GM08714 (cell line): ENCODE measurements at regions not wholly inside any gene's neighbourhood (a gene's known extent, or its start where the extent isn't known, plus 50 kb on each side); places are given as distances from the start of the nearest gene placed in this dataset.

Experiments
- H3K4me3 ChIP-seq: fragments of 200-500 bp; sonication (Bioruptor generic); 2 replicates; pipeline ENCODE4 v1.5.1; 2014; ENCODE audit warnings: mild to moderate bottlenecking, low read length, inconsistent platforms
- ZNF274 ChIP-seq: IDR thresholded peaks from 2 replicates; pipeline ENCODE4 v1.6.1; 2012; ENCODE audit warnings: mild to moderate bottlenecking, low read depth, low read length

DNA sequence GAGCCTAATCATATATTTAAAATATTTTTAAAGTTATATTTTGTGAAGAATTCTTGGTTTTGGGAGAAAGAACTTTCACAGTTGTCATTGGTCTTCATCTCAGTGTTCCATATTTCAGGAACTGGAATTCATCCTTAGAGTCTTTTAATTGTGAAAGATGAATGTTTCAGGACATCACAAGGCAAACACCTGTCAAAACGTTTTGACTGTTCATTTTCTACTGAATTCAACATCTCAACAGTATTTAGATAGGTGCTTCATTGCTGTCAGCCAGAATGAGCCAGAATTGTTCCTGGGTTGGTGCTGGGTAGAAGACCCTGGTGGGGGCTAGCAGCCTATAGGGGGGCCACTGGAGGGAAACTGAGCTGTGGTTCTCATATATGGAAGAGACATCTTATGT is 255.1 kb upstream of the CXCR4 start:
- no peak overlapping the region for H3K4me3 ChIP-seq
- no peak for TF ChIP-seq ZNF274

DNA sequence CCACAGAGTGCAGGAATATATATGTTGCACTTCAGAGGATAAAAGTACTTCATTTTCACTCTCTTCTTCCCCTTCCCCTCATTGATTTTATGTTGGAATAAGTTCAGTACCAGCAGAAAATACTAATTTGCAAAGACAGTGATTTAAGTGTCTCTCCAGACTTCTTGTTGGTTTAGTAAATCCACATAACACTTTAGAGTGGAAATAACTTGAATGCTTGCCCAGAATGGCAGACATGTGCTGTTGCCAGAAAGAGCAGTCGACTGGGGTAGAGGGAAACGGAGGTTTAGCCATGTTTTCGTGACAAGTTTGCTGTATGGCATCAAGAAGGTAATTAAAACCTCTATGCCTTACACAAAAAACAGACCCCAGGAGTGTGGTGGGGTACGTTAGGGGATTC is 246.0 kb upstream of the CXCR4 start:
- no peak for TF ChIP-seq ZNF274

DNA sequence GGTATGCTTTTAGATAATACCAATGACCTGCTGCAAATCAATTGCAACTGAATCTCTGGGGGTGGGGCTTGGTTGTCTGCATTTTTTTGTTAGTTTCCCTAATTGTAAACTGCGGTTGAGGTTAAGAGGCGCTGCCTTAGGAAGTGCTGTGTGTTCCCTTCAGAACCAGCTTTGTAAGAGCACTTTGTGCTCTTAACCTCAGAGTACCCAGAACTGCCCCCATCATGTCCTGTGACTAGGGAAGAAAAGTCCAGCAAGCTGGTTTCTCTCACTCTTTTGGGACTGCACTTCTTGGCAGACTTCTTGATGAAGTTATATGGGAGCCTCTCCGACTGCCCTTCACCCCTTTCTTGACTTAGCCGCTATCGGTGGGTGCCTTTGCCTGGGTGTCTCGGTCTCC is 245.5 kb upstream of the CXCR4 start:
- H3K4me3 ChIP-seq, result no peak overlapping the region
- TF ChIP-seq ZNF274, result no peak

More for the DNA sequence above, 246.0 kb upstream of the CXCR4 start:
- H3K4me3 ChIP-seq, result no peak overlapping the region

DNA sequence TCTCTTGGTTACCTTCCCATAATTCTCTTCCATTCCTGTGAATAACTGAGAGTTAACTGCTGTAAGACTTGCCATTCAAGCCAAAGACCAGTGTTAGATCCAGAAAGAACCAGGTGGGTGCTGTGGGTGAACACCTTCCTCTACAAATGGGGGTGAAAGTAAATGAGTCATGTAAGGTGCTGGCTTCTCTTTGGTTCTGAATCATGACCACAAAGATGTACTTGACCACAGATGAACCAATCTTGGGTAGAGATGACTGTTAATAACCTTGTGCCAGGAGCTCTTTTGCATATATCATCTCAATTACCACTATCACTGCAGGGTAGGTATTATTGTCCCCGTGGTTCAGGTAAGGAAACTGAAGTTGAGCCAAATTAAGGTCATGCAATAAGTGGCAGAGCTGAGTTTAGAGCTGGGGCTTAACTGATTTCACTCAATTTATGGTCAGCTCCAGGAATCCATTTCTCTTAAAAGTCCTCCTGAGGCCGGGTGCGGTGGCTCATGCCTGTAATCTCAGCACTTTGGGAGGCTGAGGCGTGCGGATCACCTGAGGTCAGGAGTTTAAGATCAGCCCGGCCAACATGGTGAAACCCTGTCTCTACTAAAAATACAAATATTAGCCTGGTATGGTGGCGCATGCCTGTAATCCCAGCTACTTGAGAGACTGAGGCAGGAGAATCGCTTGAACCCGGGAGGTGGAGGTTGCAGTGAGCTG is 244.9 kb upstream of the CXCR4 start:
- no peak overlapping the region for H3K4me3 ChIP-seq

DNA sequence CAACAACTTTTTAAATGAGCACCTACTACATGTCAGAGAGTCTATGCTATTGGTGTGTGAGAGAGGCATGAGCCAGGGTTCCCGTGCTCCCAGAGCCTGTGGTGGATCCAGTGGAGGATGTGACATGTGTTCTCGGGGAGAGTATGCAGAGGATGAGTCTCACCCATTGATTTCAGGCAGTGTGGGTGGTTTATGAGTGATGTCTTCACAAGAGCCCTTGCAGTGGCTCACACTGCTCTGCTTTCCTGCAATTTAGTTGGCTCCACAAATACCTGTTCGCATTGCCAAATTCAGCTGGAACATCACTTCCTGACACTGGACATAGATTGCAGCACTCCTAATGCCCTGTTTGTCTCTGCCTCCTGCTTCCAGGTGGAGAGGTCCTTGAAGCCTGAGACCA is 243.6 kb upstream of the CXCR4 start:
- no peak for TF ChIP-seq ZNF274

More for the DNA sequence above, 244.9 kb upstream of the CXCR4 start:
- TF ChIP-seq ZNF274, result no peak

DNA sequence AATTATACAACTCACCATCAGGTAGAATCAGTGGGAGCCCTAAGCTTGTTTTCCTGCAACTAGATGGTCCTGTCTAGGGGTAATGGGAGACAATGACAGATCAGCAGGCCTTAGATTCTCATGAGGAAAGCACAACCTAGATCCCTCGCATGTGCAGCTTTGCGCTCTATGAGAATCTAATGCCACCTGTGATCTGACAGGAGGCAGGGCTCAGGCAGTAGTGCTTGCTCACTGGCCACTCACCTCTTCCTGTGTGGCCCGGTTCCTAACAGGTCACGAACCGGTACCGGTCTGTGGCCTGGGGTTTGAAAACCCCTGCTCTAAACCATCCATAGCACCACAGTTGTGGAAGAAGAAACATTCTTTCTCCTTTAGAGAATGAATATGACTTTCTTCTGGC is 242.8 kb upstream of the CXCR4 start:
- no peak overlapping the region for H3K4me3 ChIP-seq
- no peak for TF ChIP-seq ZNF274

More for the DNA sequence above, 243.6 kb upstream of the CXCR4 start:
- no peak overlapping the region for H3K4me3 ChIP-seq

DNA sequence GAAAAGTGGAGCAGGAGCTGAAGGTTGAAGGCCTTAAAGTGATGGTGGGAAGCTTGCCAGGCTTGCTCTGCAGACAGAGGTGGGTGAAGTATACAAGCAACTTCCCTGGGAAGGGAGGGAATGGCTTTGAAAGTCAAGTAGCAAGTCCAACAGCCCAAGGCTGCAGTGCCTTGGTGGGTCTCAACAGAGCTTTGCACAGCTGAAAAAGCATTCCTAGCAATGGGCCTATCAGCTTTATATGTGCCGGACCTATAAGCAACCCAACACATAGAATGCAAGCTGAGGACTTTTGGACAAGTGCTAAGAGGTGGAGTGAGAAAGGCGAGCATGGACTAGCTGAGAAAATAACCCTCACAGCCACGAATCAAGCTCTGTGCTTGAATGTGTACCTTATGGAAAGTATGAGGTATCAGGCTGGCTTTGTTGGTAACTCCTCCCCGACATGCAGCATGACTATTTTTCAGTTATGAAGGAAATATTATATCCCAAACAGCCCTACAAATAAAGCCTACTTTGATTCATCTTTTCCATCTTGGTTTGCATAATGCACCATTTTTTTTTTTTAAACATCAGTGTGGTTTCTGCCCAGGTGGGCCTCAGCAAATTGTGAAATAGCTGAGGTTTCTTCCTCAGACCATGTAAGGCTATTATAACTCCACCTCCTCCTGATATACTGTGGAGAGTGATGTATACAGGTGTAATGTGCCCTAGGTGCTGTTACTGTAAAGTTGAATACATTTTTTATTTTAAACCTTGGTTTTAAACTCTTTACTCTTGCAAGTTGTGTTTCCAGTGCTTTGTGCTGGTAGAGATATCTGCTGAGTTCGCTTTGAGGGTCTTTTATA is 241.4 kb upstream of the CXCR4 start:
- no peak overlapping the region for H3K4me3 ChIP-seq
- TF ChIP-seq ZNF274, result no peak

DNA sequence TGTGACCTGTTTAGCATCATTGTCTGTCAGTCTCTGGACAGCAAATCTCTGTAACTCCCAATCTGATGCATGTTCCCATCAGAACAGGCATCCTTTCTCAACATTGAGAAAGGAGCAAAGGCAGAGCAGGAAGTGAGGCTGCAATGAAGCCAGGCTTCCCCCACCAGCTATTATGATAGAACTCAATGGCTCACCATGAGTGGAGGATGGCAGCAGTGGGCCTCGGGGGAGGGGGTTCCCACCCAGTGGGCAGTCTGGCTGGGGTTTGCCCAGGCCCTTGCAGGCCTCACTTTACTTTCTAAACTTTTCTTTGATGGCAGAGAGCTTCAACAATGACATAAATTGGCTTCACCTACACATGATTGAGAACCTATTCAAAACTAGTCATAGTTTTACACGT is 240.6 kb upstream of the CXCR4 start:
- no peak overlapping the region for H3K4me3 ChIP-seq
- TF ChIP-seq ZNF274, result no peak

DNA sequence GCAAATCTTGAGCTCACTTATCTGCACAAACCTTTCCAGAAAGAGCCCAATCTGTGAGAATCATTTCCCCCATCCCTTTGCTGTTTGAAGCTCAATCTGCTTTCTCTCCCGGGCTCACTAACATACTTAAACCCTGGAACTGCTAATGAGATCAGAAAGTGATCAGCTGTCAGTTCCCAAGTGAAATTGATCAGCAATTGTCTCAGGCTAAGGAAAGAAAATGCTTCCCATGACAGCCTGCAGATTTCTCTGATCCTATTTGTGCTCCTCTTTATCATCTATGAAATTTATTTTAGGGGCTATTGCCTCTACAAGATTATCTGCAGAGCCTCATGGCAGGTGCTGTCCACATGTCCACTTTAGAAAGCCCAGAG is 239.0 kb upstream of the CXCR4 start:
- no peak overlapping the region for H3K4me3 ChIP-seq

DNA sequence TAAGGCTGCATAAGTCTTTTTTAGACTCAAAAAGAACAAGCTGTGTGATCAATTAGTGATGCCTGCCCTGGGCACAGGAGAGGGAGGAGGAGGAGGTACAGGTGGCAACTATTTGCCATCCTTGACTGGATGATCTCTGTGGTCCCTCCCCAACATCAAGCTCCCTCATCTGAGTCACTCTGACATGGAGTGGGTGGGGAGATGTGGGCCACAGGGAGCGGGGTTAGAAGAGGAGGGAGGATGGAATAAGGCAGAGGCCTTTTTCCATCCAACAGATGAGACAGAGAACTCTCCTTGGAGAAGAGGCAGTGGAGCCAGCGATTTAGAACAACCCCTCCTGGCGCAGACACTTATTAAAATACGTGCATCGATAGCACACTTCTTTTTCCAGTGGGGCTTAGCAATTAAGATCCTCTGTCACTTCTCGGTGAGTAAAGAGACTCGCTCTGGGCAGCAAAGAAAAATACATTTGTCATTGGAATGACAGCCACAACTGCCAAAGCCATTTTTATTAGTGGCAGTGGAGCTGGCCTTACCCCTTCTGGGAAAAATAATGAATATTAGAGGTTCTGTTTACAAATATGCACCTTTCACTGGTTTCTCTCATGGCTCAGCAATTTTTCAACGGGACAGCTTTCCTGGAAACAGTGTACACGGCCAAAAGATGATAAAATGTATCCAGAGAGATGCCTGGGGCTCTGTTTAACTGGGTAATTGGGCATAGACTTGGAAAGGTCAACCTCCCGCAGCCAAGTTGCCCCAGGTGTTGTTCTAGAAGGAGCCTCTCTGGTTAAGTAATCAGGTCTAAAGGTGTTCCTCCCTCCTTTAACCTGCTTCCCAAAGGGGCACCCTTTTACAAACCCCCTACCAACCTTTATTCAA is 238.4 kb upstream of the CXCR4 start:
- TF ChIP-seq ZNF274, result no peak
- no peak overlapping the region for H3K4me3 ChIP-seq

More for the DNA sequence above, 239.0 kb upstream of the CXCR4 start:
- no peak for TF ChIP-seq ZNF274

DNA sequence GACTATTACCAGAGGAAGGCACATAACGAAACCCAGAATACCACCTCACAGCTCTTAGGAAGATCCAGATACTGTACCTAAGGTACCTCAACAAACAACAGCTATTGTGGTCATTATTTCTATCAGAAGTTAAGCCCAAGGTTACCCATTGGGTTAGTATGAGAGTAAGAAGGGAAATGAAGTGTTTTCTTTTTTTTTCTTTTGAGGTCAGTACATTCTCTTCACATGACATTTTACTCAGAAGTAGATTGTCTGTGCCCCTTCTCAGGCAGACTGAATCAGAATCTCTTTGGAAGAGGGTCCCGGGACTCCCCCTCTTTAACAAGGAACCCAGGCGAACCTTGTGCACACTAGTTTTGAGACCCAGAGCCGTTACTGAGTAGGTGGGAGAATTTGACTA is 233.7 kb upstream of the CXCR4 start:
- no peak for TF ChIP-seq ZNF274

DNA sequence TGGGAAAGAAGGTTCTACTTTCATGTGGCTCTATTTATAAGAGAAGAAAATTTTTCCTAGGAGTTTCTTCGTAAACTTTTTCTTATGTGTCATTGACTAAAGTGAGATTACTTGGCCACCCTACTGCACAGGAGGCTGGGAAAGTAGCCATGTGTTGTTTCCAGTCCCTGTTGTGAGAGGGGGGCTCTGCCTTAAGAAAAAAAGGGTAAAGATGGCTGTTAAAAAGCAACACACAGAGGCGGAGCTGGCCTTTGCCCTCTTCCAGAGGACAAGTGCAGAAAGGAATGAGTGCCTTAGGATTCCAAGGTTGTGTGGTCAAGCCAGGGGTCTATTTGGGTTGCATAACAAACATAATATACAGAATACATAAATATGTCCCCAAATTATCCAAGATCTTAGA is 230.0 kb upstream of the CXCR4 start:
- H3K4me3 ChIP-seq, result no peak overlapping the region
- no peak for TF ChIP-seq ZNF274

More for the DNA sequence above, 233.7 kb upstream of the CXCR4 start:
- H3K4me3 ChIP-seq, result no peak overlapping the region

DNA sequence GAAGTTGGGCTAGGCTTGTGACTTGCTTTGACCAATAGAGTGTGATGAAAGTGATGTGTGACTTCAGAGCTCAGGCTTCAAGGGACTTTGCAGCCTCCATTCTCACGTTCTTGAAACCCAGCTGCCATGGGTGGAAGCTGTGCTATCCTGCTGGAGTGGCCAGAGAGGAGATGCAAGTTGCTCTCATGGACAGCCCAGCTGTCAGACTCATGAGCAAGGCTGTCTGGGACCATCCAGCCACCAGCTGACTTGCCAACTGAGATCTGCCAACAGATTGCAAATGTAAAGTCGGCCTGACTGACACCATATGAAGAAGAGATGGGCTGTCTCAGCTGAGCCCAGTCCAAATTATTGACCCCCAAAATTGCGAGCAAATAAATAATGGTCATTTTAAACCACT is 226.4 kb upstream of the CXCR4 start:
- H3K4me3 ChIP-seq, result no peak overlapping the region
- TF ChIP-seq ZNF274, result no peak

DNA sequence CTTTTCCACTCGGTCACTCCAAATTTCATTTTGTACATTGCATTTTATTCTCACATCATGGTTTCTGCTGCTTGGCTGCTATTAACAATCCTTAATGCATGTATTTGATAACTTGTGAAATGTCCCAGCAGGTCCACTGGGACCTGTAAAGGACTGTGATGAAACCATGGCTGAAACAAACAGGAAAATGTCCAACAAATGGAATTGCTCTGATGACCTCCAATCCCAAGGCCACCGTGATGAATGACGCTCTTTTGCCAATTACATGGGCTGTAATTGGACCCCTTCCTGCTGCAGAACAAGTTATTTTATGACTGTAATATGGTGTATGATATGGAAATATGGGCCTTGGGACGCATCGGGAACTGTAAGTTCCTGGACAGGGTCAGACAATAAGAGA is 224.2 kb upstream of the CXCR4 start:
- no peak for TF ChIP-seq ZNF274
- no peak overlapping the region for H3K4me3 ChIP-seq
